ENCODE measurements at regions not wholly inside any gene's neighbourhood (a gene's known extent, or its start where the extent isn't known, plus 50 kb on each side); places are given as distances from the start of the nearest gene placed in this dataset.

DNA sequence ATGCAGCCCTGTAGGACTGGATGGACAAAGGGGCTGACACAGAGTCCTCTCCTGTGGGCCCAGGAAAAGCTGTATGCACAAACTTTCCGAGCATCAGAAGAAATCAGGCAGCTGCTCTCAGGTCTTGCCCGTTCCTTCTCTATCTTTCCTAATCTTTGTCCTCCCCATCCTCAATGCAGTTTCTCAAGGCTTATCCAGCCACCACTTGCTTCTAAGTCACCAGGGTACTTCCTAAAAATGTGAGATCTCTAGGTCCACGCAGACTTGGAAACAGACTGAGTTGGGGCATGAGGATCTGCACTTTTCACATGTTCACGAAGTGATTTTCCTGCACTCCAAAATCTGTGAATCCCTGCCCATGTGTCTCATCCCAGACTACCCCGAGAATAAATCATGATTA lies 394.5 kb upstream of the SLC35B3 start:
- TF ChIP-seq GATA2 (IDR thresholded peaks at IDR 0.05; ENCODE audit: low read depth, low read length) = no peak
- TF ChIP-seq GATA3 (IDR thresholded peaks at IDR 0.05; ENCODE audit: low read depth, low read length) = no peak

Data from SH-SY5Y (cell line).